Gastroesophageal sphincter (tissue), 4 donors: ENCODE measurements at regions not wholly inside any gene's neighbourhood (a gene's known extent, or its start where the extent isn't known, plus 50 kb on each side); places are given as distances from the start of the nearest gene placed in this dataset.

Experiments used
- ATAC-seq: fragments of 150-250 bp; one replicate; pipeline ENCODE4 v1.9.1; 2016; ENCODE audit warnings: mild to moderate bottlenecking, moderate library complexity
- H3K27ac ChIP-seq, 4 donors: fragments of 200-600 bp; sonication (generic) in 3 of 4; 1 replicate in 3 of 4; 2 replicates in 1 of 4; pipeline ENCODE4 v1.5.1; 2016 to 2019
- H3K27me3 ChIP-seq: fragments of 200-600 bp; sonication (generic); one replicate; pipeline ENCODE4 v1.5.1; 2019
- H3K36me3 ChIP-seq, 2 donors: fragments of 200-600 bp; sonication (generic); one replicate each; pipeline ENCODE4 v1.5.1; 2019; ENCODE audit warnings: control low read depth in 1 of 2
- H3K4me1 ChIP-seq, 3 donors: fragments of 200-600 bp; sonication (generic); 1 replicate in 2 of 3; 2 replicates in 1 of 3; pipeline ENCODE4 v1.5.1; 2016 to 2019; ENCODE audit warnings: control low read depth in 2 of 3
- H3K4me3 ChIP-seq, 2 donors: fragments of 200-600 bp; sonication (generic); one replicate each; pipeline ENCODE4 v1.5.1; 2019; ENCODE audit warnings: mild to moderate bottlenecking in 1 of 2, moderate library complexity in 1 of 2
- H3K9me3 ChIP-seq, 3 donors: fragments of 200-600 bp; sonication (generic); one replicate each; pipeline ENCODE4 v1.5.1; 2017 to 2019; ENCODE audit warnings: control low read depth in 2 of 3
- EP300 ChIP-seq: sonication (generic); formaldehyde crosslinking; IDR thresholded peaks from one replicate; pipeline ENCODE4 v1.6.1; 2017; ENCODE audit warnings: antibody characterized with exemption, mild to moderate bottlenecking
- POLR2A ChIP-seq, 2 donors: fragments of 450-650 bp; IDR thresholded peaks; one replicate each; pipeline ENCODE4 v1.6.1; 2017; ENCODE audit warnings: antibody characterized with exemption in 2 of 2, mild to moderate bottlenecking in 2 of 2, moderate library complexity in 1 of 2
- POLR2AphosphoS5 ChIP-seq: sonication (generic); formaldehyde crosslinking; IDR thresholded peaks from one replicate; pipeline ENCODE4 v1.6.1; 2017; ENCODE audit warnings: antibody characterized with exemption
- WGBS, 2 donors: methylation state at CpG; one replicate each; pipeline ENCODE4 v1.1.5; 2018; ENCODE audit warnings: low coverage in 1 of 2; 5-methylcytosine and 5-hydroxymethylcytosine counted together
- TF ChIP-seq, protein P1 (sequence below), 4 experiments: fragments of 200-600 bp in 2 of 4; fragments of 450-650 bp in 2 of 4; sonication (generic) in 1 of 4; IDR thresholded peaks; one replicate each; pipeline ENCODE4 v1.5.1; 2017 to 2019; ENCODE audit warnings: antibody characterized with exemption in 4 of 4, mild to moderate bottlenecking in 2 of 4, moderate library complexity in 2 of 4

DNA sequence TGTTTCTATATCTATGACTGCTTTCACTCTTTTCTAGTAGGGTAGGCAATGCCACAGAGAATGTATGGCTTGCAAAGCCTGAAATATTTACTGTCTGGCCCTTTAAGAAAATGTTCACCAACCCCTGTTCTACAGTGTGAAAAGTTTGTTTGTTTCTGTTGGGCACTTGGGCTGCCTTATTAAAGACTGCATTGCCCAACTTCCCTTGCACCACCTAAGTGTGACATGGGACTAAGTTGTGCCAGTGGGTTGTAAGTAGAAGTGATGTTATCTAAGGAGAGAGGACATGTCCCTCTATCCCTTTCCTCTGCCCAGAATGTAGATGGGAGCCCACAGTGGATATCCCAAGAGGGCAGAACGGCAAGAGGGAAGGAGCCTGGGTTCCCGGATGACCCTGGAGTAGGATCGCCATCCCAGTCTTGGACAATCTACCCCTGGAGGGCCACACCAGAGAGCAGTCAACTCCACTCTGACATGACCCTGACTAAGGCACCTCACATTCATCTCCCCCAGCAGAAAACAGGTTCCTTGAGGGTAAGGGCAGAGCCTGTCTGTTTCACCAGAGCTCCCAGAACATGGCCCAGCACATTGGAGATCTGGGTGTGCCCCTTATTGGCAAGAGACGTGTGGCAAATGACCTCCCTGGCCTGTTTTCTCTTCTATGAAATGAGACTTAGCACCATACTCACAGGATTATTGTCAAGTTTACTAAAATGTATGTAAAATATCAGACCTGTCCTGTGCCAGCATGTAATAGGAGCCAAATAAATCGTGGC is 138.8 kb downstream of the SMAD6 start:
- TF ChIP-seq POLR2AphosphoS5 (no peak), POLR2A (IDR thresholded peaks at IDR 0.05) (no peak), EP300 (no peak)
- TF ChIP-seq, protein P1, sequence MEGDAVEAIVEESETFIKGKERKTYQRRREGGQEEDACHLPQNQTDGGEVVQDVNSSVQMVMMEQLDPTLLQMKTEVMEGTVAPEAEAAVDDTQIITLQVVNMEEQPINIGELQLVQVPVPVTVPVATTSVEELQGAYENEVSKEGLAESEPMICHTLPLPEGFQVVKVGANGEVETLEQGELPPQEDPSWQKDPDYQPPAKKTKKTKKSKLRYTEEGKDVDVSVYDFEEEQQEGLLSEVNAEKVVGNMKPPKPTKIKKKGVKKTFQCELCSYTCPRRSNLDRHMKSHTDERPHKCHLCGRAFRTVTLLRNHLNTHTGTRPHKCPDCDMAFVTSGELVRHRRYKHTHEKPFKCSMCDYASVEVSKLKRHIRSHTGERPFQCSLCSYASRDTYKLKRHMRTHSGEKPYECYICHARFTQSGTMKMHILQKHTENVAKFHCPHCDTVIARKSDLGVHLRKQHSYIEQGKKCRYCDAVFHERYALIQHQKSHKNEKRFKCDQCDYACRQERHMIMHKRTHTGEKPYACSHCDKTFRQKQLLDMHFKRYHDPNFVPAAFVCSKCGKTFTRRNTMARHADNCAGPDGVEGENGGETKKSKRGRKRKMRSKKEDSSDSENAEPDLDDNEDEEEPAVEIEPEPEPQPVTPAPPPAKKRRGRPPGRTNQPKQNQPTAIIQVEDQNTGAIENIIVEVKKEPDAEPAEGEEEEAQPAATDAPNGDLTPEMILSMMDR (IDR thresholded peaks at IDR 0.05): no peak
- 49 to 91% methylated on average over 4 to 5 of the region's 5 CpGs for WGBS, 2 donors
- Histone ChIP-seq H3K4me1 (peaks cover 0 to 50% (median 22%) of the 10 kb centered on the region in 3 donors), H3K27ac (peak overlapping the region in 3 of 4 donors; percentile 92 to 99 (median 94)), H3K9me3 (no peaks in the 10 kb centered on the region), H3K27me3 (no peaks in the 10 kb centered on the region), H3K36me3 (no peaks in the 10 kb centered on the region), H3K4me3 (no peak overlapping the region)
- ATAC-seq: no peak

DNA sequence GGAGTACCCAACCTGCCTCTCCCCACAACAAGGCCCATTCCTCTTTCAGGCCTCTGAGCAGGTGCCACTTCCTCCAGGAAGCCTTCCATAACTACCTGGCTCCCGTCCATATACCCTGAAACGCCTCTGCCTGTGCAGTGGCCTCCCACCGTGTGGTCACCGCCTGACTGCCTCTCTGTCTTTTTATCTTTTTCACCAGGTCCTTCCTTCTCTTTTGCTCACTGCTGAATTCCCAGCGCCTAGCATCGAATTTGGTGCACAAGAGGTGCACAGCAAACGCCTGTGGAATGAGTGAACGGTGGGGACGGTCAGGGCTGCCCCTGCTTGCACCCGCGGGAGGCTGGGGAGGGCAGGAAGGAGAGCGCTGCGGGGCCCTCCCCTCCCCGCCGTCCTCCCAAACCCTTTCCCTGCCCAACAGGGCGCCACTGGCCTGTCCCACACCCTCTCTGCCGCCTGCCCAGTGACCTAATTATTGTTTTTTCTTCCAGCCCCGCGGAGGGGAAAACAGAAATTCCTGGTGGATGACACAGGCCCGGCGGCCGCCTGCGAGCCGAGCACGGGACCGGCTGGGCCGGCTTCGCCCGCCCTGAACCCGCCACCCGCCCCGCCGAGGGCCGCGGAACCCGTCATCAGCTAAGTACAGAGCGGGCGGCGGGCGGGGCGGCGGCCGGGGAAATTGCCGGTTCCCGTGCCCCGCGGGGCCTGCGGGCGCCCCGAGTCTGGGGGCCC is 140.1 kb downstream of the SMAD6 start:
- TF ChIP-seq, protein P1 (IDR thresholded peaks at IDR 0.05): peak in 1 of 4 experiments; percentile 2
- peak; percentile 83 for TF ChIP-seq POLR2AphosphoS5
- TF ChIP-seq EP300: no peak
- TF ChIP-seq POLR2A (IDR thresholded peaks at IDR 0.05): peak; percentile 52
- peaks cover 0 to 50% (median 22%) of the 10 kb centered on the region in 3 donors for H3K4me1 ChIP-seq
- no peaks in the 10 kb centered on the region for H3K36me3 ChIP-seq
- H3K9me3 ChIP-seq: no peaks in the 10 kb centered on the region
- H3K4me3 ChIP-seq: peak overlapping the region; percentile 35 to 64
- peak; percentile 97 for ATAC-seq
- WGBS, 2 donors: 3 to 6% methylated on average over 8 to 17 of the region's 50 CpGs
- no peaks in the 10 kb centered on the region for H3K27me3 ChIP-seq
- H3K27ac ChIP-seq: peak overlapping the region; percentile 89 to 99 (median 93)

DNA sequence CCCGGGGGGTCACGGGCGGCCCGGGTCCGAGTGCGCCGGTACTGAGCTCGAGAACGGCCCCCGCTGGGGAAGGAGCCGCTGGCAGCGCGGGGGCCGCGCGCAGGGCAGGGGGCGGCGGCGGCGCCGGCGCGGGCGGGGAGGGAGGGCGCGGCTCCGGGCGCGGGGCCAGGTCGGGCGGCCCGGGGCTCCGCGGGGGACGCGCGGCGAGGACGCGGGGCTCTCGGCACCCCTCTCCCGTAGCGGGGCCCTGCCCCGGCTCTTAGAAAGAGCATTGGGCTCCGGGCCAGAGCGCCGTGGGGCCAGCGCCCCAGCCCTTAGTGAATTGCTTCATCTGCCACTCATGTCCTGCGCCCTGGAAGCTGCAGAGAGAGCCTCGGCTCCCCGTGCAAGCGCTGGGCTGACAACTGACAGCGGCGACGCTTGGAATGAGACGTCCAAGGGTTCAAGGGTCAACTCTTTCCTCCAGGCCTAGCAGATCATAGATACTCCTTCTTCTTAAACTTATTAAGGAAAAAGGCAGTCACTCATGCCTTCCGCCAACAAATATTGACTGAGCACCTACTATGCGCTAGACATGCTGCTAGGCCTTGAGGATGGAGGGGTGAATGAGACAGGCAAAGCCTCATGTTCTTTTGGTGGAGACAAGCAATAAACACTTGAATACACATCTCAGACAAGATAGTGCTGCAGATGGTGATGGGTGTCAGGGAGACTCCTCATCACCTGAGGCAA is 140.8 kb downstream of the SMAD6 start:
- Histone ChIP-seq H3K27me3 (no peaks in the 10 kb centered on the region), H3K36me3 (no peaks in the 10 kb centered on the region), H3K9me3 (no peaks in the 10 kb centered on the region), H3K4me1 (peaks cover 0 to 50% (median 22%) of the 10 kb centered on the region in 3 donors), H3K4me3 (peak overlapping the region; percentile 35 to 64), H3K27ac (peak overlapping the region; percentile 89 to 99 (median 93))
- peak; percentile 77 for ATAC-seq
- TF ChIP-seq POLR2AphosphoS5: peak; percentile 75
- TF ChIP-seq, protein P1 (IDR thresholded peaks at IDR 0.05): no peak
- WGBS, 2 donors: 58% methylated on average over 2 of the region's 58 CpGs; no CpG with 5 or more reads in 1 of the 2 donors

DNA sequence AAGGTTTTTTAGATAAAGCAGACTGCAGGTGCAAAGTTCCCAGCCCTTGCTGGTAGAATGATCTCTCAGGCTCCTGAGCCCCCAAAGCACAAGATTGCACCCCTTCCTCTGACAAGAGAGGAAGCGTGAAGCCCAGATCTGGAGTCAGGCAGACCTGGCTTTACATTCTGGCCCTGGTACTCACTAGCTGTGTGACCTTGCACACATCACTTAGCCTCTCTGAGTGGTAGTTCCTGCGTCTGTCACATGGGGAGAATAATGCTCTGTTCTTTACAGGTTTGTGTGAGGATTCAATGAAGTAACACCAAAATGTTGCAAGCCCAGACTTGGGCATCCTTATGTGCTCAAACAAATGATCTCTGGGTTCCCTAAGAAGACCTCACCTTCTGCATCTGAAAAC is 141.5 kb downstream of the SMAD6 start:
- peak overlapping the region in 1 of 2 donors; percentile 64 for H3K4me3 ChIP-seq
- peaks cover 0 to 50% (median 22%) of the 10 kb centered on the region in 3 donors for H3K4me1 ChIP-seq
- WGBS, 2 donors: 33 to 73% methylated on average over 1 to 2 of the region's 2 CpGs

More for the DNA sequence above, 141.5 kb downstream of the SMAD6 start:
- peak overlapping the region; percentile 89 to 99 (median 93) for H3K27ac ChIP-seq
- no peak for TF ChIP-seq EP300
- TF ChIP-seq POLR2AphosphoS5: no peak
- TF ChIP-seq, protein P1 (IDR thresholded peaks at IDR 0.05): no peak
- no peak for TF ChIP-seq POLR2A (IDR thresholded peaks at IDR 0.05)
- H3K27me3 ChIP-seq: no peaks in the 10 kb centered on the region
- ATAC-seq: no peak
- H3K36me3 ChIP-seq: no peaks in the 10 kb centered on the region
- no peaks in the 10 kb centered on the region for H3K9me3 ChIP-seq
